Upper lobe of left lung (tissue), 4 donors: ENCODE measurements at regions not wholly inside any gene's neighbourhood (a gene's known extent, or its start where the extent isn't known, plus 50 kb on each side); places are given as distances from the start of the nearest gene placed in this dataset.

Experiments
- POLR2AphosphoS5 ChIP-seq, 2 donors: sonication (generic); formaldehyde crosslinking; IDR thresholded peaks; one replicate each; pipeline ENCODE4 v1.5.1; 2017; ENCODE audit warnings: antibody characterized with exemption in 2 of 2
- TF ChIP-seq, protein P1 (sequence below), 6 experiments: fragments of 450-650 bp in 4 of 6; fragments of 200-600 bp in 2 of 6; sonication (generic) in 2 of 6; IDR thresholded peaks; one replicate each; pipeline ENCODE4 v1.5.1; 2016 to 2019; ENCODE audit warnings: antibody characterized with exemption in 6 of 6

DNA sequence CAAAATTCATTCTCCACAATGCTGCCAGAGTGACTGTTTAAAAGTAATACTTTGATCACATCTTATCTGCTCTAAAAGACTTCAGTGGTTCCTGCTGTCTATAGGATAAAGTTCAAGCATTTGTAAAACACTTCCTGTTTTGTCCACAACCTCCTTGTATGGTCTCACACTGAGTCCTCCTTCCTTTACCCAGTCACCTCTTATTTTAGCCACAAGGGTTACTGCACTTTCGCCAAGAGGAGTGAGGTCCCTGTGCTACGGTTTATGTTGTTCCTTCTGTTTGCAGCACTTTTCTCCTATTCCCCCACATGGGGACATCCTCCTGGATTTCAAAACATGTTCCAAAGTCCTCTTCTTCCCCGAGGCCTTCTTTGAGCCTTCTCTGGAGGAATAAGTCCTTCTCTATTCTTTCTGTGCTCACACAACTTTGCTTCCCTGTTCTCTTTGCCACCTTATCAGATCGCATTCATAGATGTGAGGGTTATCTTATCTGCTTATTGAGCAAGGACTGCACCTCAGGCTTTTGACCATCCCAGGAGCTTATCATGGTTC lies 112.2 kb upstream of the NABP1 start:
- TF ChIP-seq, protein P1, sequence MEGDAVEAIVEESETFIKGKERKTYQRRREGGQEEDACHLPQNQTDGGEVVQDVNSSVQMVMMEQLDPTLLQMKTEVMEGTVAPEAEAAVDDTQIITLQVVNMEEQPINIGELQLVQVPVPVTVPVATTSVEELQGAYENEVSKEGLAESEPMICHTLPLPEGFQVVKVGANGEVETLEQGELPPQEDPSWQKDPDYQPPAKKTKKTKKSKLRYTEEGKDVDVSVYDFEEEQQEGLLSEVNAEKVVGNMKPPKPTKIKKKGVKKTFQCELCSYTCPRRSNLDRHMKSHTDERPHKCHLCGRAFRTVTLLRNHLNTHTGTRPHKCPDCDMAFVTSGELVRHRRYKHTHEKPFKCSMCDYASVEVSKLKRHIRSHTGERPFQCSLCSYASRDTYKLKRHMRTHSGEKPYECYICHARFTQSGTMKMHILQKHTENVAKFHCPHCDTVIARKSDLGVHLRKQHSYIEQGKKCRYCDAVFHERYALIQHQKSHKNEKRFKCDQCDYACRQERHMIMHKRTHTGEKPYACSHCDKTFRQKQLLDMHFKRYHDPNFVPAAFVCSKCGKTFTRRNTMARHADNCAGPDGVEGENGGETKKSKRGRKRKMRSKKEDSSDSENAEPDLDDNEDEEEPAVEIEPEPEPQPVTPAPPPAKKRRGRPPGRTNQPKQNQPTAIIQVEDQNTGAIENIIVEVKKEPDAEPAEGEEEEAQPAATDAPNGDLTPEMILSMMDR (IDR thresholded peaks at IDR 0.05), result no peak
- TF ChIP-seq POLR2AphosphoS5 (IDR thresholded peaks at IDR 0.05), result no peak
